Skeletal muscle satellite cell (primary cell): ENCODE measurements at regions not wholly inside any gene's neighbourhood (a gene's known extent, or its start where the extent isn't known, plus 50 kb on each side); places are given as distances from the start of the nearest gene placed in this dataset.

Experiments
- H3K27me3 ChIP-seq: 2 replicates; pipeline ENCODE4 v1.7.0; 2013; ENCODE audit warnings: low read length; ENCODE audit not compliant: control insufficient read depth, insufficient read depth
- H3K36me3 ChIP-seq: 2 replicates; pipeline ENCODE4 v1.7.0; 2013; ENCODE audit warnings: mild to moderate bottlenecking, control low read depth, low read length; ENCODE audit not compliant: insufficient read depth
- H3K4me1 ChIP-seq: 2 replicates; pipeline ENCODE4 v1.7.0; 2013; ENCODE audit warnings: low read length; ENCODE audit not compliant: control insufficient read depth, insufficient read depth
- H3K4me2 ChIP-seq: 2 replicates; pipeline ENCODE4 v1.7.0; 2013; ENCODE audit warnings: mild to moderate bottlenecking, low read length
- H3K4me3 ChIP-seq: 2 replicates; pipeline ENCODE4 v1.7.0; 2013; ENCODE audit warnings: low read length
- H3K9ac ChIP-seq: 2 replicates; pipeline ENCODE4 v1.7.0; 2013; ENCODE audit warnings: mild to moderate bottlenecking, low read depth, low read length, moderate library complexity
- H3K9me3 ChIP-seq: replicated peaks from 2 replicates; pipeline ENCODE4 v1.7.0; 2013; ENCODE audit warnings: mild to moderate bottlenecking, control low read depth, low read length

- H3K4me1 ChIP-seq = no peaks in the 10 kb centered on the region
- no peak overlapping the region for H3K4me3 ChIP-seq
- H3K9me3 ChIP-seq = no peaks in the 10 kb centered on the region
- no peaks in the 10 kb centered on the region for H3K36me3 ChIP-seq
- no peak overlapping the region for H3K4me2 ChIP-seq
- no peak overlapping the region for H3K9ac ChIP-seq
- H3K27me3 ChIP-seq = peaks cover 10% of the 10 kb centered on the region
Measured at GRCh38 chr2:120659275-120659977, 76.2 kb upstream of the GLI2 start.

DNA sequence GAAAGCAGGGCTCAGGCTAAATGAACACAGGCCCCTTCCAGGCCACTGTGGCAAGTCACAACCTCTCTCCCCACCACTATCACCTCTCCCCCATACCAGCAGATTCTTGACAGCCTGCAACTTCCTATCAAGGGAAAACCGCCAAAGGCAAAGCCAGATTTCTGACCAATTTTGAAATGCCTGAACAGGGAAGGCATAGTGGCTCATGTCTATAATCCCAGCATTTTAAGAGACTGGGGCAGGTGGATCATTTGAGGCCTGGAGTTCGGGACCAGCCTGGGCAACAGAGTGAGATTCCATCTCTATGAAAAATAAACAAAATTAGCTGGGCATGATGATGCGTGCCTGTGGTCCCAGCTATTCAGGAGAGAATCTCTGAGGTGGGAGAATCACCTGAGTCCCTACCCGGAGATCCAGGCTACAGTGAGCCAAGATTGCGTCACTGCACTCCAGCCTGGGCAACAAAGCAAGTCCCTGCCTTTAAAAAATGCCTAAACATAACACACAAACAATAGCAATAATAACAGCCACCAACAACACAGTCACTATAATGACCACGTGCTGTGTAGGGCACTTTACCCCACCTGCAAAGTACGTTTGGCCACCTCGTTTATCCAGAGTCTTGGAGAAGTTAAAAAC, 75.5 kb upstream of the GLI2 start:
- no peaks in the 10 kb centered on the region for H3K36me3 ChIP-seq
- no peaks in the 10 kb centered on the region for H3K4me1 ChIP-seq
- H3K9me3 ChIP-seq = no peaks in the 10 kb centered on the region
- peaks cover 10% of the 10 kb centered on the region for H3K27me3 ChIP-seq
- H3K4me3 ChIP-seq = no peak overlapping the region
- H3K9ac ChIP-seq = no peak overlapping the region
- H3K4me2 ChIP-seq = no peak overlapping the region

- Histone ChIP-seq H3K9me3 (peaks cover under 1% of the 10 kb centered on the region), H3K27me3 (peaks cover 7% of the 10 kb centered on the region), H3K4me3 (no peak overlapping the region), H3K4me1 (no peaks in the 10 kb centered on the region), H3K36me3 (no peaks in the 10 kb centered on the region), H3K9ac (no peak overlapping the region), H3K4me2 (no peak overlapping the region)
Measured at GRCh38 chr2:120660771-120661459, 74.8 kb upstream of the GLI2 start.

- H3K27me3 ChIP-seq = peaks cover 6% of the 10 kb centered on the region
- H3K36me3 ChIP-seq = no peaks in the 10 kb centered on the region
- no peak overlapping the region for H3K4me3 ChIP-seq
- H3K4me2 ChIP-seq = no peak overlapping the region
- H3K9ac ChIP-seq = no peak overlapping the region
- H3K4me1 ChIP-seq = no peaks in the 10 kb centered on the region
- H3K9me3 ChIP-seq = peaks cover 5% of the 10 kb centered on the region
Measured at GRCh38 chr2:120661551-120661950, 74.1 kb upstream of the GLI2 start.

DNA sequence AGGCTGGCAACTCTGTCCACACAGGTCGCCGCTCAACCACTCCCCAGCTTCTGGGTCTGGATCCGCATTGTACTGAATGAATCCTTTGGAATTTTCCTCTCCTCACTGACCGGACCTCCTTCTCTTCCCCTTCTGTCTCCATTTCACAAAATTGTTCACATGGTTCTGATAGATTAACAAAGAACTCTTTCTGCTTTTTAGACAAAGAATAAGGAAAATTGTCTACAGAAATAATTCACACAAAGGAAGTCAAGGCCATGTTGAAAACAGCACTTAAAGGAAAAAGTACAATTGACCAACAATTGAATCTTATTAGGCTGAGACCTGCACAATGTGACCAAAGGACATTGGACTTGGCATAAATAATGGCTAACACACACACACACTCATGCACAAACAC, 73.6 kb upstream of the GLI2 start:
- Histone ChIP-seq H3K4me3 (no peak overlapping the region), H3K4me1 (no peaks in the 10 kb centered on the region), H3K27me3 (peaks cover 3% of the 10 kb centered on the region), H3K9ac (no peak overlapping the region), H3K36me3 (no peaks in the 10 kb centered on the region), H3K4me2 (no peak overlapping the region), H3K9me3 (peaks cover 7% of the 10 kb centered on the region)

DNA sequence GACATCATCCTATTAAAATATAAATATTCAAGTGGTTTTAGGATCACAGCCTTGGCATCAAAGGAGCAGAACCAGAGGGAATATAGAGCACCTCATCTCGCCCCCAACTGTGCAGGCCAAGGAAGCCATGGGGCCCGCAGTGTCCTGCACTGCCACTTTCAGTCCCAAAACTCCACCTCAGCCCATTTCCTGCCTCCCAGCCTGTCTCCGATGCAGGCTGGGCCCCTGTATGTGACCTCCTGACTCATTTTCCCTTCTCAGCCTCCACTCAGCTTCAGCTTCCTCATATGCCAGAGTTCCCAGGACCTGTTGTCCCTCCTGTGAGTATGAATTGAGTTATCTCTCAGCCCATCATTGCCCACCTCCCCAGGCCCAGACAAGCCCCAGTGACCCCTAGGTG, 72.9 kb upstream of the GLI2 start:
- Histone ChIP-seq H3K4me2 (no peak overlapping the region), H3K4me1 (no peaks in the 10 kb centered on the region), H3K27me3 (peaks cover 3% of the 10 kb centered on the region), H3K9me3 (peaks cover 7% of the 10 kb centered on the region), H3K36me3 (no peaks in the 10 kb centered on the region), H3K9ac (no peak overlapping the region), H3K4me3 (no peak overlapping the region)

- H3K4me3 ChIP-seq = no peak overlapping the region
- H3K27me3 ChIP-seq = no peaks in the 10 kb centered on the region
- H3K9me3 ChIP-seq = peaks cover 7% of the 10 kb centered on the region
- H3K36me3 ChIP-seq = no peaks in the 10 kb centered on the region
- no peak overlapping the region for H3K9ac ChIP-seq
- no peaks in the 10 kb centered on the region for H3K4me1 ChIP-seq
- no peak overlapping the region for H3K4me2 ChIP-seq
Measured at GRCh38 chr2:120666433-120666832, 69.2 kb upstream of the GLI2 start.

- Histone ChIP-seq H3K4me1 (no peaks in the 10 kb centered on the region), H3K4me2 (no peak overlapping the region), H3K9me3 (peaks cover 7% of the 10 kb centered on the region)
Measured at GRCh38 chr2:120667981-120668380, 67.7 kb upstream of the GLI2 start.

DNA sequence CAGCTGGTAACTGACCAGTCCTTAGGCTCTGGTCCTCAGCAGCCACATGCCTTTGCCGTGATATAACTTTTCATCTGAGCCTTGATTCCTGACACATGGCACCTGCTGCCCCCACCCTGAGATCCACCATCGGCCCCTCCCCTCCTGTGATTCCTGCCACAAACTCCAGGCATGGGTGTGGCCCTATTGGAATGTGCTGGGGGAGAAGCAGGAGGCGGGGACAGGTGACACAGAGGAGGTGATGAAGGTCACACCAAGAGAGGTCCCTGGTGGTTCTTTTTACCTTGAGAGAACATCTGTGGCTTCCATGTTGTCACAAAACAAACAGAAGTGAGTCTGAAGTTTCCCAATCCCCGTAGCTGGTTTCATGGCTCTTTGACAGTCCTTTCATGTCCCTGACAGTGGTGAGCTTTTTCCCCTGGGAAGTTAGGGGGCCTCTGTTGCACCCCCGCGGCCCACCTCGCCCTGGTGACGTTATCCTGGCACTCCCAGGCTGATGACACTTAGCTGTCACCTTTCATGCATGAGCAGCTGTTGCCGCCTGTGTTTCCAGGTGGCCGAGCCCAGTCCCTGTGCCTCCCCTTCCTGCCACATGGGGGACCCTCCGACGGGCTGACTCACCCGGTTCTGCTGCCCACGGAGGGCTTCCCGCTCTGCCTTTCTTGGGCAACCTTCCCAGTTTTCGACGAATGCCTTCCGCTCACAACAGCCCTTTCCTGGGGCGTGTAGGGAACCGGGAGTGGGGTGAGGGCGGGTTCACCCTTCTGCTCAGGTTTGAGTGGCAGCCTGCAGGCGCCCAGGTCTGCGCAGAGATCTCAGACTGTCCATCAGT, 66.3 kb upstream of the GLI2 start:
- H3K9ac ChIP-seq = no peak overlapping the region
- H3K4me1 ChIP-seq = peaks cover 6% of the 10 kb centered on the region
- peaks cover 7% of the 10 kb centered on the region for H3K9me3 ChIP-seq
- no peaks in the 10 kb centered on the region for H3K27me3 ChIP-seq
- no peak overlapping the region for H3K4me2 ChIP-seq
- no peaks in the 10 kb centered on the region for H3K36me3 ChIP-seq
- H3K4me3 ChIP-seq = no peak overlapping the region

More at GRCh38 chr2:120667981-120668380, 67.7 kb upstream of the GLI2 start:
- H3K9ac ChIP-seq = no peak overlapping the region
- H3K36me3 ChIP-seq = no peaks in the 10 kb centered on the region
- H3K27me3 ChIP-seq = no peaks in the 10 kb centered on the region
- H3K4me3 ChIP-seq = no peak overlapping the region

DNA sequence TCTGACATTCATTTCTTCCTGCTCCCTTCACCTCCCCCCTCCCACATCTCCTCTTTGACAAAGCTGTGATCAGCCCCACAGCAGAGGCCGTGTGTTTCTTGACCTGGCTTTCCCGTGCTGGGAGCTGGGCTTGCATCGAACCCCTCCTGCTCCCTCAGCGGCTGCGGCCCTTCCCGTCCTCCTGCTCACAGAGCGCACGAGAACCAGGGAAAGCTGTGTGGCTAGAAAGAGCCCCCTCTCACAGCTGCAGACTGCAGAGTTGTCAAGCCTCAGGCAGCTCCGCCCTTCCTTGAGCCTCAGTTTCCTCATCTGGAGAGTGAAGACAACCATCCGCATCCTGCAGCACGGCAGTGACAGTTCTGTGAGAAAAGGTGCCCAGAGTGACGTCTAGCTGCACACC, 65.7 kb upstream of the GLI2 start:
- Histone ChIP-seq H3K4me2 (no peak overlapping the region), H3K9me3 (peaks cover 7% of the 10 kb centered on the region), H3K4me1 (peaks cover 6% of the 10 kb centered on the region), H3K27me3 (no peaks in the 10 kb centered on the region), H3K9ac (no peak overlapping the region), H3K4me3 (no peak overlapping the region), H3K36me3 (no peaks in the 10 kb centered on the region)

DNA sequence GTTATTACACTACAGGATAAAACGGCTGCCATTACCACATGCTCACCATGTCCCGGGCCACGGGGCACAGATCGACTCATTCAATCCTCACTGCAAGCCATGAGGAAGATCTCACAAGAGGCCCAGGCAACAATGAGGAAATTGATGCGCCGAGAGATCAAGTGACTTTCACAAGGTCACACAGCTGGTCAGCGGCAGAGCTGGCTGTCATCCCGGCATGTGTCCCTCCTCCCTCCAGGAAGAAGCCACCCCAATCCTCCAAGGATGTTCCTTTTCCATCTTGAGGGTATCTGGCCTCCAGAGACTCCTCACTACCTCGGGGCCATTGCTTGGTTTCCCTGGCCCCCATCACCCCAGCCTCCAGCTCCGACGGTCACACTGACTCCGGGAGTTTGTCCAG, 65.3 kb upstream of the GLI2 start:
- Histone ChIP-seq H3K4me1 (peaks cover 6% of the 10 kb centered on the region), H3K9me3 (peaks cover 7% of the 10 kb centered on the region), H3K36me3 (no peaks in the 10 kb centered on the region), H3K4me2 (no peak overlapping the region), H3K4me3 (no peak overlapping the region), H3K27me3 (no peaks in the 10 kb centered on the region), H3K9ac (no peak overlapping the region)
